H9 (cell line): ENCODE measurements at regions not wholly inside any gene's neighbourhood (a gene's known extent, or its start where the extent isn't known, plus 50 kb on each side); places are given as distances from the start of the nearest gene placed in this dataset.

Experiments used
- DNase-seq: peaks from one replicate; pipeline ENCODE4 v3.0.0-alpha.2; 2017
- H2AFZ ChIP-seq: one replicate; pipeline ENCODE4 v1.6.1; 2013; ENCODE audit warnings: mild to moderate bottlenecking, low read length, control low read depth, moderate library complexity
- H2AK5ac ChIP-seq: 2 replicates; pipeline ENCODE4 v1.6.1; 2013; ENCODE audit warnings: low read length, control low read depth, mixed read lengths; ENCODE audit not compliant: insufficient read length
- H2BK120ac ChIP-seq: one replicate; pipeline ENCODE4 v1.6.1; 2013; ENCODE audit warnings: low read depth, mild to moderate bottlenecking, low read length, control low read depth, inconsistent platforms; ENCODE audit not compliant: poor library complexity, severe bottlenecking
- H2BK12ac ChIP-seq: 2 replicates; pipeline ENCODE4 v1.6.1; 2013; ENCODE audit warnings: low read length, control low read depth, mixed read lengths, low read depth; ENCODE audit not compliant: insufficient read length
- H2BK15ac ChIP-seq: 2 replicates; pipeline ENCODE4 v1.6.1; 2013; ENCODE audit warnings: low read depth, low read length, control low read depth
- H2BK20ac ChIP-seq: one replicate; pipeline ENCODE4 v1.6.1; 2013; ENCODE audit warnings: low read depth, mild to moderate bottlenecking, low read length, control low read depth, inconsistent platforms; ENCODE audit not compliant: poor library complexity, severe bottlenecking
- H2BK5ac ChIP-seq: 2 replicates; pipeline ENCODE4 v1.6.1; 2013; ENCODE audit warnings: low read length, control low read depth, mixed read lengths; ENCODE audit not compliant: insufficient read length
- H3K14ac ChIP-seq: 2 replicates; pipeline ENCODE4 v1.6.1; 2013; ENCODE audit warnings: low read length, control low read depth; ENCODE audit not compliant: insufficient read depth
- H3K18ac ChIP-seq: 2 replicates; pipeline ENCODE4 v1.6.1; 2013; ENCODE audit warnings: low read depth, mild to moderate bottlenecking, mixed read lengths, low read length, control low read depth; ENCODE audit not compliant: insufficient read length
- H3K23ac ChIP-seq: 2 replicates; pipeline ENCODE4 v1.6.1; 2013; ENCODE audit warnings: low read length, control low read depth, mixed read lengths, low read depth; ENCODE audit not compliant: insufficient read length
- H3K23me2 ChIP-seq: 2 replicates; pipeline ENCODE4 v1.6.1; 2013; ENCODE audit warnings: low read depth, mild to moderate bottlenecking, mixed read lengths, low read length, control low read depth; ENCODE audit not compliant: insufficient read length, poor library complexity, severe bottlenecking
- H3K27ac ChIP-seq: 2 replicates; pipeline ENCODE4 v1.5.1; 2013; ENCODE audit warnings: low read length, control low read depth, mixed read lengths, low read depth; ENCODE audit not compliant: insufficient read length
- H3K27me3 ChIP-seq: 2 replicates; pipeline ENCODE4 v1.6.1; 2013; ENCODE audit warnings: low read length, control low read depth, inconsistent platforms; ENCODE audit not compliant: insufficient read depth
- H3K4ac ChIP-seq: 2 replicates; pipeline ENCODE4 v1.6.1; 2013; ENCODE audit warnings: low read depth, mild to moderate bottlenecking, control low read depth, inconsistent platforms, low read length, moderate library complexity
- H3K4me1 ChIP-seq: 2 replicates; pipeline ENCODE4 v1.6.1; 2013; ENCODE audit warnings: low read length, control low read depth, inconsistent platforms; ENCODE audit not compliant: insufficient read depth
- H3K4me2 ChIP-seq: 2 replicates; pipeline ENCODE4 v1.6.1; 2013; ENCODE audit warnings: low read length, control low read depth, mixed read lengths; ENCODE audit not compliant: insufficient read length, insufficient read depth
- H3K56ac ChIP-seq: 2 replicates; pipeline ENCODE4 v1.6.1; 2013; ENCODE audit warnings: low read depth, mild to moderate bottlenecking, mixed read lengths, low read length, control low read depth; ENCODE audit not compliant: insufficient read length
- H3K79me1 ChIP-seq: 2 replicates; pipeline ENCODE4 v1.6.1; 2013; ENCODE audit warnings: low read depth, mild to moderate bottlenecking, moderate library complexity, low read length, control low read depth, inconsistent platforms; ENCODE audit not compliant: insufficient read depth, poor library complexity, severe bottlenecking
- H3K79me2 ChIP-seq: 2 replicates; pipeline ENCODE4 v1.6.1; 2013; ENCODE audit warnings: low read length, control low read depth, inconsistent platforms; ENCODE audit not compliant: insufficient read depth
- H3K9ac ChIP-seq: 2 replicates; pipeline ENCODE4 v1.6.1; 2013; ENCODE audit warnings: low read length, control low read depth, mixed read lengths; ENCODE audit not compliant: insufficient read length; ENCODE audit errors: extremely low read depth
- H3K9me3 ChIP-seq: one replicate; pipeline ENCODE4 v1.6.1; 2013; ENCODE audit warnings: low read depth, low read length, inconsistent platforms; ENCODE audit not compliant: control insufficient read depth
- H3T11ph ChIP-seq: one replicate; pipeline ENCODE4 v1.6.1; 2013; ENCODE audit warnings: mild to moderate bottlenecking, low read length, control low read depth, inconsistent platforms
- H4K20me1 ChIP-seq: one replicate; pipeline ENCODE4 v1.6.1; 2013; ENCODE audit not compliant: control insufficient read depth, insufficient read length, insufficient read depth
- H4K5ac ChIP-seq: 2 replicates; pipeline ENCODE4 v1.6.1; 2013; ENCODE audit warnings: low read depth, mild to moderate bottlenecking, mixed read lengths, low read length, control low read depth; ENCODE audit not compliant: insufficient read length
- H4K8ac ChIP-seq: replicated peaks from 2 replicates; pipeline ENCODE4 v1.6.1; 2013; ENCODE audit warnings: low read length, control low read depth, mixed read lengths, low read depth; ENCODE audit not compliant: insufficient read length
- H4K91ac ChIP-seq: 2 replicates; pipeline ENCODE4 v1.6.1; 2013; ENCODE audit warnings: low read depth, mild to moderate bottlenecking, moderate library complexity, mixed read lengths, low read length, control low read depth; ENCODE audit not compliant: insufficient read length
- H3K27ac Mint-ChIP-seq, 3 experiments: 2 replicates in 2 of 3; 3 replicates in 1 of 3; pipeline ENCODE4 v1.8.0; 2020 to 2021; ENCODE audit warnings: mixed read lengths in 3 of 3, mild to moderate bottlenecking in 1 of 3, moderate library complexity in 1 of 3
- H3K27me3 Mint-ChIP-seq: 2 replicates; pipeline ENCODE4 v1.8.0; 2021; ENCODE audit warnings: low read depth, mild to moderate bottlenecking, moderate library complexity, mixed read lengths
- H3K36me3 Mint-ChIP-seq, 3 experiments: 2 replicates in 2 of 3; 3 replicates in 1 of 3; pipeline ENCODE4 v1.8.0; 2020 to 2021; ENCODE audit warnings: low read depth in 3 of 3, mixed read lengths in 3 of 3; ENCODE audit not compliant: insufficient read depth in 1 of 3
- H3K4me1 Mint-ChIP-seq, 2 experiments: 2 replicates each; pipeline ENCODE4 v1.8.0; 2020; ENCODE audit warnings: mixed read lengths in 2 of 2
- H3K4me3 Mint-ChIP-seq, 2 experiments: 2 replicates in 1 of 2; 3 replicates in 1 of 2; pipeline ENCODE4 v1.8.0; 2020 to 2021; ENCODE audit warnings: mild to moderate bottlenecking in 2 of 2, mixed read lengths in 2 of 2, moderate library complexity in 1 of 2
- H3K9me3 Mint-ChIP-seq, 2 experiments: 2 replicates in 1 of 2; 3 replicates in 1 of 2; pipeline ENCODE4 v1.8.0; 2020; ENCODE audit warnings: mild to moderate bottlenecking in 2 of 2, mixed read lengths in 2 of 2, moderate library complexity in 1 of 2
- WGBS: extraction: QIAGEN DNeasy Blood & Tissue Kit; methylation state at CpG from one replicate; pipeline ENCODE4 v1.1.7; 2013; ENCODE audit warnings: missing lambda C conversion rate, low lambda C conversion rate, mixed read lengths; ENCODE audit not compliant: insufficient read length; ENCODE audit errors: extremely low coverage; 5-methylcytosine and 5-hydroxymethylcytosine counted together
- TF ChIP-seq, protein P1 (sequence below): fragments of 200-600 bp; sonication (generic); conservative IDR thresholded peaks from 3 replicates; pipeline ENCODE4 v1.8.0; 2021; ENCODE audit warnings: antibody characterized with exemption, mild to moderate bottlenecking

DNA sequence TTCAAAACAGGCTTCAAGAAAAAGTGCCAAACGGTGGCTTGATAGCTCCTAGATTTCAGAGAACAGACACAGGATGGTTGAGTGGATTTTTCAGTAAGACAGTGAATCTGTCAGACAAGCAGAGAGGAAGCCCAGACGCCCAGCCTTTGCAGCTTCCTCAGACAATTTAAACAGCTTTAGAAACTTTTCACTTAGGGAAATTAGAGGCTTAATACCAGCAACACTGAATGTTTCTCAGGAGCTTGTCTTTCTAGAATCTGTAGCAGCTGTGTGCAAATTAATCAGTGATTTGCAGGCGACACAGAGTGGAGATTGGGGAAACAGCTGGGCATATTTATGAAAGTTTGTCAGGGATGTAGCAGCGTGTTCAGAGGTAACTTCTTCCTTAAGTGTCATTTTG lies 362.1 kb downstream of the GALC start:
- no peak overlapping the region for H3K4me2 ChIP-seq
- H3T11ph ChIP-seq, result no peak overlapping the region
- H3K27ac ChIP-seq, result no peak overlapping the region
- Mint-ChIP-seq H3K36me3 (no peaks in the 10 kb centered on the region), H3K27me3 (no peaks in the 10 kb centered on the region), H3K9me3 (no peaks in the 10 kb centered on the region; a peak in 1 of 5 replicates), H3K27ac (no peak overlapping the region), H3K4me1 (peaks cover 12 to 16% of the 10 kb centered on the region in 2 experiments), H3K4me3 (no peak overlapping the region)
- WGBS, result no CpG with 5 or more reads among the region's 4 CpGs
- no peak overlapping the region for H3K4ac ChIP-seq
- H4K20me1 ChIP-seq, result no peaks in the 10 kb centered on the region
- no peak overlapping the region for H2BK120ac ChIP-seq
- no peak overlapping the region for H2BK20ac ChIP-seq
- H3K23me2 ChIP-seq, result no peaks in the 10 kb centered on the region
- H3K27me3 ChIP-seq, result no peaks in the 10 kb centered on the region
- H2AFZ ChIP-seq, result no peak overlapping the region
- H3K18ac ChIP-seq, result no peak overlapping the region
- no peak for DNase-seq
- H2BK15ac ChIP-seq, result no peak overlapping the region
- no peak overlapping the region for H2BK5ac ChIP-seq
- H3K9ac ChIP-seq, result no peak overlapping the region
- no peaks in the 10 kb centered on the region for H3K79me2 ChIP-seq
- no peak overlapping the region for H2AK5ac ChIP-seq
- H3K23ac ChIP-seq, result no peak overlapping the region
- no peak overlapping the region for H3K56ac ChIP-seq
- H4K5ac ChIP-seq, result no peak overlapping the region
- H3K4me1 ChIP-seq, result no peaks in the 10 kb centered on the region
- no peak overlapping the region for H4K91ac ChIP-seq
- H3K14ac ChIP-seq, result no peak overlapping the region
- TF ChIP-seq, protein P1, sequence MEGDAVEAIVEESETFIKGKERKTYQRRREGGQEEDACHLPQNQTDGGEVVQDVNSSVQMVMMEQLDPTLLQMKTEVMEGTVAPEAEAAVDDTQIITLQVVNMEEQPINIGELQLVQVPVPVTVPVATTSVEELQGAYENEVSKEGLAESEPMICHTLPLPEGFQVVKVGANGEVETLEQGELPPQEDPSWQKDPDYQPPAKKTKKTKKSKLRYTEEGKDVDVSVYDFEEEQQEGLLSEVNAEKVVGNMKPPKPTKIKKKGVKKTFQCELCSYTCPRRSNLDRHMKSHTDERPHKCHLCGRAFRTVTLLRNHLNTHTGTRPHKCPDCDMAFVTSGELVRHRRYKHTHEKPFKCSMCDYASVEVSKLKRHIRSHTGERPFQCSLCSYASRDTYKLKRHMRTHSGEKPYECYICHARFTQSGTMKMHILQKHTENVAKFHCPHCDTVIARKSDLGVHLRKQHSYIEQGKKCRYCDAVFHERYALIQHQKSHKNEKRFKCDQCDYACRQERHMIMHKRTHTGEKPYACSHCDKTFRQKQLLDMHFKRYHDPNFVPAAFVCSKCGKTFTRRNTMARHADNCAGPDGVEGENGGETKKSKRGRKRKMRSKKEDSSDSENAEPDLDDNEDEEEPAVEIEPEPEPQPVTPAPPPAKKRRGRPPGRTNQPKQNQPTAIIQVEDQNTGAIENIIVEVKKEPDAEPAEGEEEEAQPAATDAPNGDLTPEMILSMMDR, result no peak
- H3K79me1 ChIP-seq, result no peaks in the 10 kb centered on the region
- H4K8ac ChIP-seq, result no peak overlapping the region
- no peak overlapping the region for H2BK12ac ChIP-seq
- H3K9me3 ChIP-seq, result no peaks in the 10 kb centered on the region
